HepG2 (cell line): ENCODE measurements at regions not wholly inside any gene's neighbourhood (a gene's known extent, or its start where the extent isn't known, plus 50 kb on each side); places are given as distances from the start of the nearest gene placed in this dataset.
"Not testable (repeated sequence)": the region's sequence is repeated elsewhere in the genome, so short reads cannot be mapped to it uniquely, and the experiment has no call there.

Source experiments
- BHLHE40 ChIP-seq: IDR thresholded peaks from 2 replicates; pipeline ENCODE4 v1.6.1; 2011; ENCODE audit warnings: low read length, improper control_type of control experiment
- EHMT2 ChIP-seq: fragments of 200-600 bp; sonication (generic); IDR thresholded peaks from 2 replicates; pipeline ENCODE4 v1.7.0; 2017; ENCODE audit warnings: antibody characterized with exemption, low read depth, low read length, borderline replicate concordance
- MYNN ChIP-seq: sonication (generic); formaldehyde crosslinking; IDR thresholded peaks from 2 replicates; pipeline ENCODE4 v1.4.0; 2020; ENCODE audit warnings: mild to moderate bottlenecking, low read depth, missing genetic modification reagents
- NFE2L2 ChIP-seq: fragments of 150-350 bp; IDR thresholded peaks from 2 replicates; pipeline ENCODE4 v1.6.1; 2014; ENCODE audit warnings: low read length
- RNF2 ChIP-seq: fragments of 450-650 bp; conservative IDR thresholded peaks from 2 replicates; pipeline ENCODE4 v1.6.1; 2016; ENCODE audit warnings: low read depth
- TF ChIP-seq, protein P1 (sequence below): sonication (generic); formaldehyde crosslinking; IDR thresholded peaks from 2 replicates; pipeline ENCODE4 v1.8.0; 2022; ENCODE audit warnings: missing genetic modification reagents, low read depth, mild to moderate bottlenecking, borderline replicate concordance

DNA sequence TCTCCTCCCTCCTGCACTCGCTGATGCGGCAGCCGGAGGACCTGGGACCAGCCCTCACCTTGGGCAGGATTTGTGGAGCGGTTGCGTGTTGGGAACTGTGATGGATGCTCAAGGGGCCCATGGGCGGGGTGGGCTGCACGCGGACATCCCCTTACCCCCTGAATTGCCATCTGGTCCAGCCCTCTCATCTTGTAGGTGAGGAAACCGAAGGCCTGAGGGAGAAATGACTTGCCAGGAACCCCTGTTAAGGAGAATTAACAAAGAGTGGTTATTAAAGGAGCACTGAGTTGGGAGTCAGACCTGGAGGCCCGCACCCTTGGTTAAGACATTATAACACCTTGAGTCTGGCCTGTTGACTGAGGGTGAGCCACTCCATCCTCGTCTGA lies 2752.2 kb downstream of the RPIA start:
- not testable (repeated sequence) for TF ChIP-seq MYNN, NFE2L2, RNF2, BHLHE40, EHMT2
- TF ChIP-seq, protein P1, sequence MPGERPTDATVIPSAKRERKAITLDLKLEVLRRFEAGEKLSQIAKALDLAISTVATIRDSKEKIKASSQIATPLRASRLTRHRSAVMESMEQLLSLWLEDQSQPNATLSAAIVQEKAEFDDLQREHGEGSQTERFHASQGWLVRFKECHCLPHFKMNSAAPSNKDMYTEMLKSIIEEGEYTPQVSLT (CRISPR knock-in tag) = not testable (repeated sequence)
